Amniotic stem cell (primary cell): ENCODE measurements at regions not wholly inside any gene's neighbourhood (a gene's known extent, or its start where the extent isn't known, plus 50 kb on each side); places are given as distances from the start of the nearest gene placed in this dataset.

ENCODE experiments used
- DNase-seq: peaks from one replicate; lab custom pipeline; 2025; lab: John Stamatoyannopoulos, UW

DNA sequence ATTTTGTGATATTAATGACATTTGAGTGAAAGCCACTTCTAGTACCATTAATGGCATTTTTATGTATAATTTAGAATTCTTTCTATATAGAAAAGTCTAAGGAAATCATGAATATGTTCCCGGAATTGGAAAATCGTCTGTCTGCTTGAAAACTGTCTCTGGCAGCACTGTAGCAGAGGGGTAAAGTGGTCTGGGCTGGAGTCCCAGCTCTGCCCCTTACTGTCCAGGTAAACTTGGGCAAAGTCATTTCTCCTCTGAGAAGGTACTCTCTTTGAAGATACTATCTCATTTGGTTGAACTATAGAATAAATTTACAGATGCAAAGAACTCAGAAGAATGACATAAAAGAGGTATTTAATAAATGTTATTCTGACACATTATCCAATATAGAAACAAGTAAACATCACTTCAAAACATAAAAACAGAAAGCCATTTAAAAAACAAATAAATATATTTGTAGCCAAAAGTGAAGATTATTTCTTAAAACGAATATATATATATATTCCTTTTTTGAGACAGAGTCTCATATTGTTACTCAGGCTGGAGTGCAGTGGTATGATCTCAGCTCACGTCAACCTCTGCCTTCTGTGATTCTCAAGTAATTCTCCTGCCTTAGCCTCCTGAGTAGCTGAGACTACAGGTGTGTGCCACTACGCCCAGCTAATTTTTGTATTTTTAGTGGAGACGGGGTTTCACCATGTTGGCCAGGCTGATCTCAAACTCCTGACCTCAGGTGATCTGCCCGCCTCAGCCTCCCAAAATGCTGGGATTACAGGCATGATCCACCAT, 149.8 kb upstream of the ITGA4 start:
- DNase-seq, result no peak

DNA sequence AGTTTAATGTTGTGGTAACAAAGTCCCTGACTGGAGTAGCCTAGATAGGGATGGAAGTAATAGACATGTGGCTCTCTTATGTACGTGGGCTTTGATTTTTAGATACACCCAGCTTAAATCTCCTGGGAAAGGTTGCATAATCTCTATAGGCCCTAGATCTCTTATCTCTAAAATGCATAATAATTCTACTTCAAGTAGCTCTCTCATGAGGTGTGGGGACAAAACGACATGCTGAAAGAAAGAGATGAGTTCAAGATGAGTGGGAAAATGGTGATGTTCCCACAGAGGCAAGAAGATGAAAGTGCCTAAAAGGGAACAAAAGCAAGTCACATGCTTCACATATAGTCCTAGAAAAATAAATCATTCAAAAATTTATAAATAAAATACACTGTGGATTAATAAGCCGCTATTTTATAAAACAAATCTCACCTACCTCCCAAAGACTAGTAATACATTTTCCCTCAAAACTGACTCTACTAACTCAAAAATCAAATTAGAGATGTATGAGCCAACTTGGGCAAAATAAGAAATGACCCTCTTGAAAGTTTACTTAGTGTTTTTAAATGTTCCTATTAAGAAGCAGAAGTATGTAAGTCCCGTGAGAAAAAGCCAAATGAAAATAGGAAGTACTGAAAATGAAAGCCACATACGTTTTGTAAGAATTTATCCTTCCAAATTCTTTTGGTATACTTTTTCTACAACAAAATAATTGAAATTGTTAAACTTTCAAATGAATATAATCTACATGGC, 148.2 kb upstream of the ITGA4 start:
- no peak for DNase-seq

DNA sequence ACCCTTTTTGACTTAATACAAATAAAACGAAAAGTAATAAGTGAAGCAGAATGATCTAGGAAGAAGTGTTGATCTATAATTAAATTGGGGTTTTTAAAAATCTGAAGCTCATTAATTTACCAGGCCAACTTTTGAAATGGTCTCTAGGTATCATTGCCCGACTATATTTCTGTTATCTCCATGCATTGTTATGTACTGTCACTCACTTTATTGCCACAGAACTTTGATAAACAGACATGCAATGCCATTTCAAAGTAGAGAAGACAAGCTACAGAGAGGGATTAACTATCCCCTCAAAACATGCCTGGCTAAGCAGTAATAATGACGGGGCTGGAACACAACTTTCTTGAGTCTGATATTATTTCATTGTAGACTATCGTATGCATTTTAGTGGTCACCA, 147.6 kb upstream of the ITGA4 start:
- no peak for DNase-seq

- DNase-seq, result no peak
Observed at GRCh38 chr2:181310967-181311366, 146.2 kb upstream of the ITGA4 start.

- DNase-seq, result no peak
Observed at GRCh38 chr2:181311837-181312236, 145.3 kb upstream of the ITGA4 start.

DNA sequence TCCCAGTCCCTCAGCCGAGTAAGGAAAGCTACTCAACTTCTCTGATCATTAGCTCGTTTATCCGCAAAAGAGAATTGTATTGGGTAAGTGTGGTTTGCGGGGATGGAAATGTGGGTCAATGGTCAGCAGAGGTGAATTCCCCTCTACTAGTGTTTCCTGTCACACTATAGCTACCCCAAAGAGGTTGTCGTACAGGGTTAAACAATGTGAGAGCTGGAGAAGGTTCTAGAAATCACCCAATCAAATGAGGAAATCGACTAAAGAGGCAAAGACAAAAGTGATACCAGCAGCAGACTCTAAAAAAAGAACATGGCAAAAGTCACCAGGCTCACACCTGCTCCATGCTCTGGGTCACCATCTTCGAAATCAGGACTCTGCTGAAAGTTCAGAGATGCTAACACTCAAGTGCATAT, 144.7 kb upstream of the ITGA4 start:
- no peak for DNase-seq

DNA sequence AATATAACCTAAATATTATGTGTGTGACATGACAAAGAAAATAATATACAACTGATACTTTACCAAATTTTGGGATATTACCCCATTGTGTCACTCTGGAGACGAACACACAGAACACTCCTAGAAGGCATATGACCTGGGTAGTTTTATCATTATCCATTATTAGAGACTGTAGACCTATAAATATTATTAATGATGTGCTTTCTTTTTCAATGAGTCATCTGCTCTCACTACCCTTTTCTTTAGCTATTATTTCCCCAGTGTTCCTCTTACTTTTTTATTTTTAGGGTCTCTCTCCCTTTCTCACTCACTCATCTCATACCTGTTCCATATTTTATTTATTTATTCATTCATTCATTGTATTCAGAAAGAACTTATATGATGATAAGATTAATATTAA, 143.3 kb upstream of the ITGA4 start:
- DNase-seq, result no peak

- DNase-seq, result no peak
Observed at GRCh38 chr2:181314551-181314950, 142.6 kb upstream of the ITGA4 start.

DNA sequence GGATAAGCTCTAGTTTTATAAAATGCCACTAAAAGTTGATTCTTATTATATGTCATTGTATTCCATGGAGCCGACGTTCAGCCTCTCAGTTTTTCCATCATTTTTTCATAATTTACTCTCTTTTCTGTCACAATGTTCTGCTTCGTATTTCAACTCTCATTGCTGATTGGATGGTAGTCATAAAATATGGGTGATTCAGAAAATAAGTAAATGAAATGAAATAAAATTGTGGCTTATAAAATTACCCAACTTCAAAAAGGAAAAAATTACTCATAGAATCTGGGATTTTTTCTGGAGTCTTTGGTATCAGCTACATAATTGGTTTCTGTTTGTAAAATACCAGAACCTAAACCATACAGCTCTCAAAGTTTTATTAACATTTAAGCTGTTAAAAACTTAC, 139.7 kb upstream of the ITGA4 start:
- no peak for DNase-seq

DNA sequence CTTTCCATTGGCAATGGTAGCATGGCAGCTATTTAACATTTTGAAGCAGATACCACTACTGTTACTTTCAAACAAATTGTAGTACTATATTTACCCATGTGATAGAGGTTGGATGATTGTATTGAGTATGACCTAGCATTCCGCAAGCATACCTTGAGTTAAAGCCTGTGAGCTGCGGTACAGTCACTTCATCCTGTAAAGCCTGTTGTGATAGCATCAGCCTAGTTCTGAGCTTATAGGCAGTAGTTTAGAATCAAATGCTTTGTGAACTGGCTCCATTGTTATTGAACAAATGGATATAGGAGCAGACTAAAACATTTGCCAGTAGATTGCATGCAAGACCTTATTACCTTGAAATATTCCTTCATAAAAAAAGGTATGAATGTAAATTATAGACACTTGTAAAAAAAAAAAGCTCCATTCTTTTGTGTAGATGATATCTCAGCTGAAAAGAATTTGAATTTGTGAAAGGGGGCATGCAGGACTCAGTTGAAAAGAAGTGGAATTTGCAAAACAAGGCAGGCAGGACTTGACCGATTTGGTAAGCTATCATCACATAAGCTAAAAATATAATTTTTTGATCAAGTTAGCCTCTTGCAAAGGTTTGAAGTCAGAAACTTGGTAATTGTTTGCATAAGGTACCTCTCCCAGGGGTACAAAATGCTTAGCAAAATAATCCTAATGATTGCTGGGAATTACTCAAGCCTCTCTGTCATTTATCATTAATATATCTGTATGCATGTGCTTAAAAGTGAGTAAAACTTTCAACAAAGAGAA, 138.5 kb upstream of the ITGA4 start:
- DNase-seq, result no peak

GRCh38 chr2:181319286-181319685, 137.9 kb upstream of the ITGA4 start:
- no peak for DNase-seq

DNA sequence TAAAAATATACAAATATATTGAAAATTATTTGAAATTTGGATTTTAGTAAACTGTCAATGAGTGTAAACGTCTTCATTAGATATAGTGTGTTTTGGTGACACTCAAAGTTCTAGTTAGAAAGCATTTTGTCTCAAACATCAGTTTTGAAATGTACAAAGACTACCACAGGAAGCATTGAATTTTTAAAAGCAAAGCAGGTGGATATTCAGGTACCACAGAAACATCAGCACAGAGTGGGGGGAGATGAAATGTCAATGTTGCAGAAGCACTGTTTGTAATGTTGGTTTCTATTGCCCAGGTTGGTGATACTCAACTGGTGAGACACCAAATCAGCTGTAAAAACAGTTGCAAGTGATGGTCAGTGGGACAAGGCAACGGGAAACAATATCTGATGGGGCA, 136.5 kb upstream of the ITGA4 start:
- no peak for DNase-seq

DNA sequence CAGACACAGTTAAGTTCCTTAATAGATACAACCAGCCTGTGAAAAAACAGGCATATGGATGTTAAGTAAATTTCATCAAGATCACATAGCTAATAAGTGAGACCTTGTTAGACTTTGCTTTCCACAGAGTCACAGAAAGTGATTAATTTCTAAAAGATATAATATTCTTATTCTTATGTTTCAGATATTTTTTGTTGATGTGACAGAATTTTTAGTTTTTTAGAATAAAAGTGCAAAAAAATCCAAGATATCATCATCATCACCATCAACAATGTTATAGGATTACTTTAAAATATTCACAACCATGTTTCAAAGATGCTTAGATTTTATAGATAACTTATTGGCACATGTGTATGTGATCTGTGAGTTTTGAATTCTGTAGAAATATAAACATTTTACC, 132.3 kb upstream of the ITGA4 start:
- DNase-seq, result no peak

- DNase-seq, result no peak
Observed at GRCh38 chr2:181326661-181327060, 130.5 kb upstream of the ITGA4 start.

DNA sequence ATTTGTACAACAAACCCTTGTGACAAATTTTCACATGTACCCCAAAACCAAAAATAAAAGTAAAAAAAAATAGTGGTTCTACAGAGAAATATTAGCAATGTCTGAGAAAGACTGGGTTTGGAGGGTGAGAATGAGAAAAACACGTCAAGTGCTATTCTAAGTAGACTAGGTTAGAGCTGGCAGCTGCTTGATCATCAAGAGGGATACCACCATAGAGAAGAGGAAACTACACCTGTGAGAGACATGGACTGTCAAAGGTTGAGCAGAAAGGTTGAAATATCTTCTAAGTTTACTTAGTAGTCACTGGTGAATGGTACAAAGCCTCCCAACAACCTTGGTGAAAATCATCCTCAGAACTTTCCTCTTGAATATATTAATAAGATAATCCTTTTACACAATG, 126.9 kb upstream of the ITGA4 start:
- no peak for DNase-seq

GRCh38 chr2:181332044-181332605, 125.1 kb upstream of the ITGA4 start:
- no peak for DNase-seq

DNA sequence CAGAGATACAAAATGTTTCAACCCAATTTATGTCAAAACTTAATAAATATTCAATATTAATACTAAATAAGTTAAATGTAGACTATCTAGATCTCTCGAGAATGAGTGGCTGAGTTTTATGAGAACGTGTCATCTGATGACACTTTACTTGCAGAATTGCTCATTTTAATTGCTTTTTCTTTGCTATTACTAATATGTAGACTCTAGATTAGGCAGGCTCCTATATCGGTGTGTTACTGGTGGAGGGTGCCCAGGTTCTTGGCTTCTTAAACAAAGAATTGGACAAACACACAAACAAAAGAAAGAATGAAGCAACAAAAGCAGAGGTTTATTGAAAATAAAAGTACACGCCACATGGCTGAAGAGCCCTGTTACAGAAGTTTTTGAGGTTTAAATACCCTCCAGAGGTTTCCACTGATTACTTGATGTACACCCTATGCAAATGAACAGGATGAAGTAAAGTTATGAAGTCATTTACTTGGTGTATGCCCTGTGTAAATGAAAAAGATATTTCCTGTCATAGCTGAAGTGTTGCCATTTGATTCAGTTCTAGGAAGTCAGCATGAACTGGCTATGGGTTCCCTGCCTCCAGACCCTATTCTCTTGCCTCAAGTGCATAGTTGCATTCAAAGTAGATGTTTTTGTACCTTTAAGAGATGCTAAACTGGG, 122.9 kb upstream of the ITGA4 start:
- no peak for DNase-seq

- DNase-seq, result no peak
Observed at GRCh38 chr2:181340891-181341290, 116.3 kb upstream of the ITGA4 start.

GRCh38 chr2:181341855-181342600, 115.2 kb upstream of the ITGA4 start:
- DNase-seq, result no peak

DNA sequence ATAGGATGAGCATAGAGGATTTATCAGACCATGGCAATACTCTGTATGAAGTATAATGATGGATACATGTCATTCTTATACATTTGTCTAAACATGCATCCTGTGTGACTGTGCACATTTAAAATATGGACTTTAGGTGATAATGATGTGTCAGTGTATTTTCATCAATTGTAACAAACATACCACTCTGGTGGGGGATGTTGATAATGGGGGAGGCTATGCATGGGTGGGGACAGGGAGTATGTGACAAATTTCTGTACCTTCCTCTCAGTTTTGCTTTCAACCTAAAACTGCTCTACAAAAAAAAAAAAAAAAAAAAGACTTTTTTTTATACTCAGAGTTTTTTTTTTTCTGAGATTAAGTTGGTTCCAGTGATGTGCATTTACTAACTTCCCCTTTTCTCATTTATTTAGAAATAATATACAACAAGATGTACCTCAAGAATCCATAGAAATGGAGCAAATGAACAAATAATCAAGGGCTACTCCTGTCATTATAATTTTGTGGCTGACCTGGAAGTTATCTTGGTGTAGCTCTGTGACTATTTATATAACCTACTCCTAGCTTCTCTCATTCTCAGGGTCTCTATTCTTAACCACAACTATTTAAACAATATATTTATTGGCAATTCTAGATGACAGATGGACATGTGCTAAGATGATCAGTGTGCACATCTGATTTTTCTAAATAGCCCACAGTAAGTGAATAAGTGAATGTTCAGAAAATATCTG, 108.9 kb upstream of the ITGA4 start:
- no peak for DNase-seq

GRCh38 chr2:181352158-181352557, 105.0 kb upstream of the ITGA4 start:
- DNase-seq, result no peak
